IPS-20b (cell line): ENCODE measurements at regions not wholly inside any gene's neighbourhood (a gene's known extent, or its start where the extent isn't known, plus 50 kb on each side); places are given as distances from the start of the nearest gene placed in this dataset.
"Not testable (repeated sequence)": the region's sequence is repeated elsewhere in the genome, so short reads cannot be mapped to it uniquely, and the experiment has no call there.

ENCODE experiments used
- H3K27ac ChIP-seq: one replicate; pipeline ENCODE4 v1.5.1; 2013; ENCODE audit warnings: low read length
- H3K27me3 ChIP-seq: 2 replicates; pipeline ENCODE4 v1.6.1; 2013; ENCODE audit warnings: mild to moderate bottlenecking, low read length, inconsistent platforms; ENCODE audit not compliant: insufficient read depth
- H3K36me3 ChIP-seq: 2 replicates; pipeline ENCODE4 v1.6.1; 2013; ENCODE audit warnings: low read depth, mild to moderate bottlenecking, inconsistent platforms, low read length, moderate library complexity; ENCODE audit not compliant: insufficient read depth
- H3K4me1 ChIP-seq: 2 replicates; pipeline ENCODE4 v1.6.1; 2013; ENCODE audit warnings: mild to moderate bottlenecking, control low read depth, inconsistent platforms, low read length, moderate library complexity; ENCODE audit not compliant: insufficient read depth
- H3K4me3 ChIP-seq: 2 replicates; pipeline ENCODE4 v1.5.1; 2013; ENCODE audit warnings: mild to moderate bottlenecking, low read length, inconsistent platforms
- H3K9ac ChIP-seq: 2 replicates; pipeline ENCODE4 v1.6.1; 2013; ENCODE audit warnings: low read depth, mild to moderate bottlenecking, inconsistent platforms, low read length, moderate library complexity
- H3K9me3 ChIP-seq: 2 replicates; pipeline ENCODE4 v1.6.1; 2013; ENCODE audit warnings: mild to moderate bottlenecking, low read depth, low read length, inconsistent platforms; ENCODE audit not compliant: insufficient read depth

GRCh38 chr5:125477586-125477975 is 731.1 kb upstream of the ZNF608 start:
- Histone ChIP-seq H3K9ac (no peak overlapping the region), H3K36me3 (no peaks in the 10 kb centered on the region), H3K4me3 (no peak overlapping the region), H3K27ac (no peak overlapping the region), H3K27me3 (no peaks in the 10 kb centered on the region), H3K4me1 (no peaks in the 10 kb centered on the region), H3K9me3 (no peaks in the 10 kb centered on the region)

GRCh38 chr5:125478599-125478998 is 732.2 kb upstream of the ZNF608 start:
- Histone ChIP-seq H3K9ac (no peak overlapping the region), H3K27me3 (no peaks in the 10 kb centered on the region), H3K27ac (no peak overlapping the region), H3K4me3 (no peak overlapping the region), H3K9me3 (no peaks in the 10 kb centered on the region), H3K36me3 (no peaks in the 10 kb centered on the region), H3K4me1 (no peaks in the 10 kb centered on the region)

GRCh38 chr5:125480911-125481310 is 734.5 kb upstream of the ZNF608 start:
- H3K36me3 ChIP-seq: no peaks in the 10 kb centered on the region
- no peak overlapping the region for H3K9ac ChIP-seq
- H3K4me1 ChIP-seq: peaks cover 14% of the 10 kb centered on the region
- H3K4me3 ChIP-seq: no peak overlapping the region
- no peak overlapping the region for H3K27ac ChIP-seq
- no peaks in the 10 kb centered on the region for H3K9me3 ChIP-seq
- H3K27me3 ChIP-seq: no peaks in the 10 kb centered on the region

- Histone ChIP-seq H3K4me1 (peaks cover 23% of the 10 kb centered on the region), H3K4me3 (no peak overlapping the region), H3K27ac (no peak overlapping the region), H3K36me3 (no peaks in the 10 kb centered on the region), H3K9me3 (no peaks in the 10 kb centered on the region), H3K9ac (no peak overlapping the region), H3K27me3 (no peaks in the 10 kb centered on the region)
Measured at GRCh38 chr5:125481506-125482465, 735.3 kb upstream of the ZNF608 start.

DNA sequence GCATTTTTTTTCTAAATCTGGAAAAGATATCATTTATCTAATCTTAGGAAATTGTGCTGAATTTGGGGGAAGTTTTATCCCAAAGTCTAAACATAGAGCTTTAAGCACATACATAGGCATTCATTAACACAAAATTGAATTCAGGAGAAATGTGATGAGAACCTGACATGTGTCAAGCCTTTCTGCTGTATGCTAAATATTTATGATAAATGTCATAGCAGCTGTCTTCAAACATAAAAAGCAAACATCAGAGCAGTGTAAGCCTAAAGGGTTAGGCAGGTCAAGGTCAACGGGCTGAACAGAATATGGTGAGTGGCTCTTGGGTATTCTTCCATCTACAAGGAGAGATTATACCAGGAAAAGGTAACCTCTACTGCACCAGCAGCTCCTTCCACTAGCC is 737.2 kb upstream of the ZNF608 start:
- no peaks in the 10 kb centered on the region for H3K27me3 ChIP-seq
- no peak overlapping the region for H3K27ac ChIP-seq
- H3K9me3 ChIP-seq: no peaks in the 10 kb centered on the region
- H3K36me3 ChIP-seq: no peaks in the 10 kb centered on the region
- H3K4me3 ChIP-seq: no peak overlapping the region
- peaks cover 29% of the 10 kb centered on the region for H3K4me1 ChIP-seq
- H3K9ac ChIP-seq: no peak overlapping the region

DNA sequence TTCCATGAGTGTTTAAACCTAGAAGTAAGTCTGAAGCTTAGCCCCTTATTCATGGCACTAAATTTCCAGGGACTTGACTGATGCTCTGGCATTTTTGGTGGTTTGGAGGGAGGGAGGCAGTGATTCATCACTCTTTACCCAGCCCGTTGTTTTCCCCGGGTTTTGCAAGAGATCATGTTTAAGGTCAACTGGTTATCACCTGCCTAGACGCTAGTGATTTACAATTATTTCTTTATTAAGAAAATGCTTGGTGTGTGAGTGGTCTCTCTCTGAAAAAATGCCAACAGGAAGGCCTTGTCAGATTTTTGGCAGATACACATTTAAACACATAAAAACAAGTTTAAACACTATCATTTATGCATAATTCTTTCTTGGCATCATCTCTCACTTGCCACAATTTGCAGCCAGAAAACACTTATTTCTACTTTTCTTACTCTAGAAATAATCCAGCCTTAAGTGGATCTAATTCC is 737.9 kb upstream of the ZNF608 start:
- Histone ChIP-seq H3K4me3 (no peak overlapping the region), H3K9ac (no peak overlapping the region; the same call in 1 of the 2 replicates)

GRCh38 chr5:125484742-125485641 is 738.6 kb upstream of the ZNF608 start:
- H3K9ac ChIP-seq: peak overlapping the region; percentile 14
- H3K4me1 ChIP-seq: peaks cover 29% of the 10 kb centered on the region
- H3K9me3 ChIP-seq: no peaks in the 10 kb centered on the region
- H3K27ac ChIP-seq: no peak overlapping the region
- no peaks in the 10 kb centered on the region for H3K27me3 ChIP-seq
- no peak overlapping the region for H3K4me3 ChIP-seq
- H3K36me3 ChIP-seq: no peaks in the 10 kb centered on the region

More for the DNA sequence above, 737.9 kb upstream of the ZNF608 start:
- no peaks in the 10 kb centered on the region for H3K27me3 ChIP-seq
- H3K27ac ChIP-seq: no peak overlapping the region
- no peaks in the 10 kb centered on the region for H3K9me3 ChIP-seq
- no peaks in the 10 kb centered on the region for H3K36me3 ChIP-seq
- H3K4me1 ChIP-seq: peaks cover 29% of the 10 kb centered on the region

- H3K4me1 ChIP-seq: peaks cover 29% of the 10 kb centered on the region
- no peaks in the 10 kb centered on the region for H3K9me3 ChIP-seq
- H3K36me3 ChIP-seq: no peaks in the 10 kb centered on the region
- H3K27me3 ChIP-seq: no peaks in the 10 kb centered on the region
- H3K27ac ChIP-seq: no peak overlapping the region
- H3K9ac ChIP-seq: peak overlapping the region; percentile 14; the same call in 1 of the 2 replicates
- H3K4me3 ChIP-seq: no peak overlapping the region
Measured at GRCh38 chr5:125485771-125486170, 739.3 kb upstream of the ZNF608 start.

- no peaks in the 10 kb centered on the region for H3K27me3 ChIP-seq
- no peaks in the 10 kb centered on the region for H3K36me3 ChIP-seq
- H3K4me3 ChIP-seq: no peak overlapping the region
- H3K4me1 ChIP-seq: peaks cover 30% of the 10 kb centered on the region
- no peak overlapping the region for H3K27ac ChIP-seq
- no peak overlapping the region for H3K9ac ChIP-seq
- no peaks in the 10 kb centered on the region for H3K9me3 ChIP-seq
Measured at GRCh38 chr5:125486634-125487033, 740.2 kb upstream of the ZNF608 start.

DNA sequence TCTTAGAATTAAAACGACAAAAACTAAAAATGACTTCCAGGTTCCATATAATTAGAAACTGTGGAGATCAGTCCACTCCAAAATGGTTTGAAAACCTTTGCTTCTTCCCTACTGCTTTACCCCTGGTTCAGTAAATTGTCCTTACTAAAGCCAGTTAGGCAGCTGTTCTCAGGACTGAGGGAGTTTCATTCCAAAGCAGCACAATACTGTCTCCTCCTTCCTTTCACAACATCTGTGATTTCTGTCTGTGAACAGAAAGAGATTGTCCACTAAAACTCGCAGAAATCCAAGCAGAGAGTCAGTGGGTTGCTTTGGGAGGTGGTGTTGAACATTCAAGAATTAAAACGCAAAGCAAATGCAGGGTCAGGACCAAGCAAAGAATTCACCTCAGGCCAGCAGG is 740.8 kb upstream of the ZNF608 start:
- Histone ChIP-seq H3K9me3 (no peaks in the 10 kb centered on the region), H3K4me1 (peaks cover 34% of the 10 kb centered on the region), H3K27me3 (no peaks in the 10 kb centered on the region), H3K9ac (no peak overlapping the region), H3K4me3 (no peak overlapping the region), H3K36me3 (no peaks in the 10 kb centered on the region), H3K27ac (no peak overlapping the region)

- not testable (repeated sequence) for H3K9ac ChIP-seq, H3K27ac ChIP-seq, H3K9me3 ChIP-seq, H3K27me3 ChIP-seq, H3K4me3 ChIP-seq, H3K36me3 ChIP-seq
- H3K4me1 ChIP-seq: peaks cover 35% of the 10 kb centered on the region
Measured at GRCh38 chr5:125487652-125488051, 741.2 kb upstream of the ZNF608 start.
